ENCODE measurements at regions not wholly inside any gene's neighbourhood (a gene's known extent, or its start where the extent isn't known, plus 50 kb on each side); places are given as distances from the start of the nearest gene placed in this dataset.

GRCh38 chr3:78003090-78003489 is 963.2 kb downstream of the ROBO2 start:
- DNase-seq (ENCODE audit: low spot score), result no peak

GRCh38 chr3:78004571-78004970 is 964.7 kb downstream of the ROBO2 start:
- DNase-seq (ENCODE audit: low spot score), result no peak

GRCh38 chr3:78013653-78014052 is 973.8 kb downstream of the ROBO2 start:
- no peak for DNase-seq (ENCODE audit: low spot score)

GRCh38 chr3:78015856-78016255 is 976.0 kb downstream of the ROBO2 start:
- no peak for DNase-seq (ENCODE audit: low spot score)

- no peak for DNase-seq (ENCODE audit: low spot score)
Observed at GRCh38 chr3:78021710-78022109, 981.8 kb downstream of the ROBO2 start.

- no peak for DNase-seq (ENCODE audit: low spot score)
Observed at GRCh38 chr3:78022232-78022631, 982.3 kb downstream of the ROBO2 start.

- DNase-seq (ENCODE audit: low spot score), result no peak
Observed at GRCh38 chr3:78023257-78023656, 983.4 kb downstream of the ROBO2 start.

- DNase-seq (ENCODE audit: low spot score), result no peak
Observed at GRCh38 chr3:78025916-78026315, 986.0 kb downstream of the ROBO2 start.

- no peak for DNase-seq (ENCODE audit: low spot score)
Observed at GRCh38 chr3:78026318-78026828, 986.5 kb downstream of the ROBO2 start.

- DNase-seq (ENCODE audit: low spot score), result no peak
Observed at GRCh38 chr3:78029775-78030174, 989.9 kb downstream of the ROBO2 start.

GRCh38 chr3:78035131-78035641 is 995.3 kb downstream of the ROBO2 start:
- DNase-seq (ENCODE audit: low spot score), result no peak

- no peak for DNase-seq (ENCODE audit: low spot score)
Observed at GRCh38 chr3:78041486-78041885, 1001.6 kb downstream of the ROBO2 start.

- DNase-seq (ENCODE audit: low spot score), result no peak
Observed at GRCh38 chr3:78046566-78046965, 1006.7 kb downstream of the ROBO2 start.

- DNase-seq (ENCODE audit: low spot score), result no peak
Observed at GRCh38 chr3:78048698-78049097, 1008.8 kb downstream of the ROBO2 start.

GRCh38 chr3:78049521-78049920 is 1009.6 kb downstream of the ROBO2 start:
- DNase-seq (ENCODE audit: low spot score), result no peak

- DNase-seq (ENCODE audit: low spot score), result no peak
Observed at GRCh38 chr3:78050276-78051065, 1010.6 kb downstream of the ROBO2 start.

GRCh38 chr3:78052746-78053145 is 1012.8 kb downstream of the ROBO2 start:
- no peak for DNase-seq (ENCODE audit: low spot score)

- DNase-seq (ENCODE audit: low spot score), result no peak
Observed at GRCh38 chr3:78066287-78066686, 1026.4 kb downstream of the ROBO2 start.

- no peak for DNase-seq (ENCODE audit: low spot score)
Observed at GRCh38 chr3:78070188-78070587, 1030.3 kb downstream of the ROBO2 start.

GRCh38 chr3:78076379-78076778 is 1036.5 kb downstream of the ROBO2 start:
- DNase-seq (ENCODE audit: low spot score), result no peak

- DNase-seq (ENCODE audit: low spot score), result no peak
Observed at GRCh38 chr3:78077178-78077577, 1037.3 kb downstream of the ROBO2 start.

- no peak for DNase-seq (ENCODE audit: low spot score)
Observed at GRCh38 chr3:78077842-78078241, 1037.9 kb downstream of the ROBO2 start.

- no peak for DNase-seq (ENCODE audit: low spot score)
Observed at GRCh38 chr3:78079514-78079913, 1039.6 kb downstream of the ROBO2 start.

- no peak for DNase-seq (ENCODE audit: low spot score)
Observed at GRCh38 chr3:78086150-78086549, 1046.3 kb downstream of the ROBO2 start.
